ENCODE measurements at regions not wholly inside any gene's neighbourhood (a gene's known extent, or its start where the extent isn't known, plus 50 kb on each side); places are given as distances from the start of the nearest gene placed in this dataset.

DNA sequence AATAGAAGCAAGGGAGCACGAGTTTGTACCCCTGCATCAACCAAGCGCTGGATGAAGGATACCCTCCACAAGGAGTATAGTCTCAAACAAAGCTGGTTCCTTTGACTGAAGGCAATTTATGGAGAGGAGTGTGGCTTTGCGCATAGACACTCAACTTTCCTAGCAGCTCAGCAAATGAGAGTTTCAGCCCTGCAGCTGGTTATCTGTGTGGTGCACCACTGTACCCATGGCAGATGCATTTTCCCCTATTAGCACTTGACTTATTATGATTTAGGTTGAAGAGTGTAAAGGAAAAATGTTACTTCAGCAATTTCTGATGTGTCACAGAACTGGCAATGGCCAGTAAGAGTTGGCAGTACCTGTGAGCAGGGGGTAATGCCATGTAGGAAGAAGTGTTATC is 440.1 kb upstream of the LINC00305 start:
- H3K9ac ChIP-seq (ENCODE audit: extremely low read depth, insufficient read length, low read length) = no peak overlapping the region
- H3K27me3 ChIP-seq (ENCODE audit: insufficient read depth, low read length) = no peaks in the 10 kb centered on the region
- H3K36me3 Mint-ChIP-seq (ENCODE audit: insufficient read depth in 1 of 3, low read depth in 3 of 3) = no peaks in the 10 kb centered on the region
- H4K8ac ChIP-seq (replicated peaks; ENCODE audit: insufficient read length, low read depth, low read length) = no peak overlapping the region
- no peak overlapping the region for H2BK12ac ChIP-seq (ENCODE audit: insufficient read length, low read depth, low read length)
- no peak overlapping the region for H4K5ac ChIP-seq (ENCODE audit: insufficient read length, low read depth, low read length)
- H2BK15ac ChIP-seq (ENCODE audit: low read depth, low read length) = no peak overlapping the region
- H3K14ac ChIP-seq (ENCODE audit: insufficient read depth, low read length) = no peak overlapping the region
- H3K79me1 ChIP-seq (ENCODE audit: insufficient read depth, low read depth, low read length, poor library complexity, severe bottlenecking) = no peaks in the 10 kb centered on the region
- H3K9me3 ChIP-seq (ENCODE audit: control insufficient read depth, low read depth, low read length) = no peaks in the 10 kb centered on the region
- H3K4me1 ChIP-seq (ENCODE audit: insufficient read depth, low read length) = no peaks in the 10 kb centered on the region
- peaks cover 4% of the 10 kb centered on the region in 2 experiments for H3K4me1 Mint-ChIP-seq
- no peak overlapping the region for H3K56ac ChIP-seq (ENCODE audit: insufficient read length, low read depth, low read length)
- WGBS (ENCODE audit: extremely low coverage, insufficient read length, low lambda C conversion rate) = no CpG with 5 or more reads among the region's 3 CpGs
- no peaks in the 10 kb centered on the region for H4K20me1 ChIP-seq (ENCODE audit: control insufficient read depth, insufficient read depth, insufficient read length)
- no peak overlapping the region for H4K91ac ChIP-seq (ENCODE audit: insufficient read length, low read depth, low read length)
- H2BK120ac ChIP-seq (ENCODE audit: low read depth, low read length, poor library complexity, severe bottlenecking) = no peak overlapping the region
- no peaks in the 10 kb centered on the region for H3K79me2 ChIP-seq (ENCODE audit: insufficient read depth, low read length)
- no peak overlapping the region for H2BK5ac ChIP-seq (ENCODE audit: insufficient read length, low read length)
- H3K27me3 Mint-ChIP-seq (ENCODE audit: low read depth) = no peaks in the 10 kb centered on the region
- no peak overlapping the region for H3K27ac Mint-ChIP-seq
- no peak overlapping the region for H3K27ac ChIP-seq (ENCODE audit: insufficient read length, low read depth, low read length)
- no peak overlapping the region for H3T11ph ChIP-seq (ENCODE audit: low read length)
- H3K23me2 ChIP-seq (ENCODE audit: insufficient read length, low read depth, low read length, poor library complexity, severe bottlenecking) = no peaks in the 10 kb centered on the region
- TF ChIP-seq CTCF (conservative IDR thresholded peaks at IDR 0.05) = no peak
- no peak for DNase-seq
- H2AK5ac ChIP-seq (ENCODE audit: insufficient read length, low read length) = no peak overlapping the region
- H2AFZ ChIP-seq (ENCODE audit: low read length) = no peak overlapping the region
- H3K18ac ChIP-seq (ENCODE audit: insufficient read length, low read depth, low read length) = no peak overlapping the region
- no peak overlapping the region for H3K4ac ChIP-seq (ENCODE audit: low read depth, low read length)
- H3K4me2 ChIP-seq (ENCODE audit: insufficient read depth, insufficient read length, low read length) = no peak overlapping the region
- no peak overlapping the region for H2BK20ac ChIP-seq (ENCODE audit: low read depth, low read length, poor library complexity, severe bottlenecking)
- no peaks in the 10 kb centered on the region for H3K9me3 Mint-ChIP-seq
- H3K23ac ChIP-seq (ENCODE audit: insufficient read length, low read depth, low read length) = no peak overlapping the region
- H3K4me3 Mint-ChIP-seq = no peak overlapping the region
